ENCODE measurements at regions not wholly inside any gene's neighbourhood (a gene's known extent, or its start where the extent isn't known, plus 50 kb on each side); places are given as distances from the start of the nearest gene placed in this dataset.

DNA sequence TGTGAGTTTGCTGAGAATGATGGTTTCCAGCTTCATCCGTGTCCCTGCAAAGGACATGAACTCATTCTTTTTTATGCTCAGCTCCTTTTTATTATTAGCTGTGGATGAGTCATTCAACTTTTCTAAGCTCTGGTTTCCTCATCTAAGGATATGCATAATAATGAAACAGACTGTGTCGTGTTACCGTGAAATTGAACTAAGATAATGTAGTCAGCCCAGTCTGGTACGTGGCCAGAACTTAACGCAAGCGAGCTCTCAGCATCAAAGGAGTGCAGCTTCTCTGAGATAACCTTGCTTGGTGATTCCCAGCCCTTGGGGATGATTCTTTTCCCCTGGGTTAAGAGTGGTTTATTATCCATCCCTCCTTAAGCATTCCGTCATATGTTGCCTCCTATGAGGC, 454.3 kb upstream of the EEF2KMT start:
- ATAC-seq (no peak), FAIRE-seq (no peak), DNase-seq (ENCODE audit: low spot score) (no peak)
- no peaks in the 10 kb centered on the region for H4K20me1 ChIP-seq (ENCODE audit: insufficient read depth, low read length)
- H3K4me2 ChIP-seq (ENCODE audit: low read depth, low read length), result no peak overlapping the region
- H3K36me3 ChIP-seq (replicated peaks in 1 of 2; ENCODE audit: control insufficient read depth in 1 of 2, insufficient read depth in 2 of 2, low read length in 2 of 2), result no peaks in the 10 kb centered on the region
- no TSS peak for BruUV-seq (replicated peaks)
- POLR2A ChIA-PET, result no interaction called here
- no peaks in the 10 kb centered on the region for H3K9me3 ChIP-seq (ENCODE audit: low read length)
- H2AFZ ChIP-seq (ENCODE audit: low read length), result no peak overlapping the region
- no peak overlapping the region for H3K27ac ChIP-seq (ENCODE audit: extremely low read length, insufficient read depth, low read length)
- no peaks in the 10 kb centered on the region for H3K4me1 ChIP-seq (ENCODE audit: insufficient read depth, low read length)
- peaks cover 0 to 9% of the 10 kb centered on the region in 2 experiments; a peak in 2 of 5 replicates for H3K27me3 ChIP-seq (ENCODE audit: control insufficient read depth in 1 of 2, insufficient read depth in 2 of 2, low read length in 2 of 2)
- 33% methylated on average over 7 of the region's 7 CpGs for WGBS (ENCODE audit: low lambda C conversion rate)
- no peak overlapping the region for H3K9ac ChIP-seq (ENCODE audit: insufficient read depth, low read depth, low read length)
- no peak for TF ChIP-seq ZFP36L1 (CRISPR knock-in tag; IDR thresholded peaks at IDR 0.05)
- no peak for TF ChIP-seq TCF7 (IDR thresholded peaks at IDR 0.05; ENCODE audit: low read depth)
- no peak for TF ChIP-seq TFAP4 (IDR thresholded peaks at IDR 0.05; ENCODE audit: borderline replicate concordance, low read depth)
- TF ChIP-seq, protein P1, sequence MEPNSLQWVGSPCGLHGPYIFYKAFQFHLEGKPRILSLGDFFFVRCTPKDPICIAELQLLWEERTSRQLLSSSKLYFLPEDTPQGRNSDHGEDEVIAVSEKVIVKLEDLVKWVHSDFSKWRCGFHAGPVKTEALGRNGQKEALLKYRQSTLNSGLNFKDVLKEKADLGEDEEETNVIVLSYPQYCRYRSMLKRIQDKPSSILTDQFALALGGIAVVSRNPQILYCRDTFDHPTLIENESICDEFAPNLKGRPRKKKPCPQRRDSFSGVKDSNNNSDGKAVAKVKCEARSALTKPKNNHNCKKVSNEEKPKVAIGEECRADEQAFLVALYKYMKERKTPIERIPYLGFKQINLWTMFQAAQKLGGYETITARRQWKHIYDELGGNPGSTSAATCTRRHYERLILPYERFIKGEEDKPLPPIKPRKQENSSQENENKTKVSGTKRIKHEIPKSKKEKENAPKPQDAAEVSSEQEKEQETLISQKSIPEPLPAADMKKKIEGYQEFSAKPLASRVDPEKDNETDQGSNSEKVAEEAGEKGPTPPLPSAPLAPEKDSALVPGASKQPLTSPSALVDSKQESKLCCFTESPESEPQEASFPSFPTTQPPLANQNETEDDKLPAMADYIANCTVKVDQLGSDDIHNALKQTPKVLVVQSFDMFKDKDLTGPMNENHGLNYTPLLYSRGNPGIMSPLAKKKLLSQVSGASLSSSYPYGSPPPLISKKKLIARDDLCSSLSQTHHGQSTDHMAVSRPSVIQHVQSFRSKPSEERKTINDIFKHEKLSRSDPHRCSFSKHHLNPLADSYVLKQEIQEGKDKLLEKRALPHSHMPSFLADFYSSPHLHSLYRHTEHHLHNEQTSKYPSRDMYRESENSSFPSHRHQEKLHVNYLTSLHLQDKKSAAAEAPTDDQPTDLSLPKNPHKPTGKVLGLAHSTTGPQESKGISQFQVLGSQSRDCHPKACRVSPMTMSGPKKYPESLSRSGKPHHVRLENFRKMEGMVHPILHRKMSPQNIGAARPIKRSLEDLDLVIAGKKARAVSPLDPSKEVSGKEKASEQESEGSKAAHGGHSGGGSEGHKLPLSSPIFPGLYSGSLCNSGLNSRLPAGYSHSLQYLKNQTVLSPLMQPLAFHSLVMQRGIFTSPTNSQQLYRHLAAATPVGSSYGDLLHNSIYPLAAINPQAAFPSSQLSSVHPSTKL (CRISPR knock-in tag; IDR thresholded peaks at IDR 0.05), result no peak
- no peak for TF ChIP-seq SOX6 (IDR thresholded peaks at IDR 0.05)
- no peak for TF ChIP-seq SOX6 (CRISPR knock-in tag; IDR thresholded peaks at IDR 0.05)
- TF ChIP-seq SUZ12 (IDR thresholded peaks at IDR 0.05; ENCODE audit: low read depth, low read length), result no peak
- H3K4me3 ChIP-seq (replicated peaks in 1 of 3; ENCODE audit: insufficient read depth in 1 of 3, low read depth in 2 of 3, low read length in 3 of 3), result no peak overlapping the region
- intact Hi-C loops (cut with micrococcal nuclease; ENCODE audit: unreplicated experiment), result no loop called here
- CTCF ChIA-PET (ENCODE audit: low intra/inter-chr PET ratio, low total read pairs), result no interaction called here
- H3K79me2 ChIP-seq (ENCODE audit: insufficient read depth, low read length), result no peaks in the 10 kb centered on the region
- in situ Hi-C loops (cut with HindIII; ENCODE audit: extremely low pct_ligation_motif_present, low pct_unique_long_range_greater_than_20kb), result no loop called here

Measured in HepG2 (cell line).